MM.1S (cell line): ENCODE measurements at regions not wholly inside any gene's neighbourhood (a gene's known extent, or its start where the extent isn't known, plus 50 kb on each side); places are given as distances from the start of the nearest gene placed in this dataset.

Experiments
- EZH2 ChIP-seq: fragments of 300-600 bp; sonication (generic); optimal IDR thresholded peaks from 2 replicates; pipeline ENCODE3; 2017; ENCODE audit warnings: low read depth, mild to moderate bottlenecking, antibody characterized with exemption, low read length, mixed read lengths
- EZH2phosphoT487 ChIP-seq: fragments of 300-600 bp; sonication (generic); IDR thresholded peaks from 2 replicates; pipeline ENCODE4 v1.6.1; 2018; ENCODE audit warnings: antibody characterized with exemption, low read length
- TF ChIP-seq, protein P1 (sequence below): fragments of 300-600 bp; sonication (generic); IDR thresholded peaks from 2 replicates; pipeline ENCODE4 v1.5.1; 2016; ENCODE audit warnings: antibody characterized with exemption, low read length, mixed read lengths

DNA sequence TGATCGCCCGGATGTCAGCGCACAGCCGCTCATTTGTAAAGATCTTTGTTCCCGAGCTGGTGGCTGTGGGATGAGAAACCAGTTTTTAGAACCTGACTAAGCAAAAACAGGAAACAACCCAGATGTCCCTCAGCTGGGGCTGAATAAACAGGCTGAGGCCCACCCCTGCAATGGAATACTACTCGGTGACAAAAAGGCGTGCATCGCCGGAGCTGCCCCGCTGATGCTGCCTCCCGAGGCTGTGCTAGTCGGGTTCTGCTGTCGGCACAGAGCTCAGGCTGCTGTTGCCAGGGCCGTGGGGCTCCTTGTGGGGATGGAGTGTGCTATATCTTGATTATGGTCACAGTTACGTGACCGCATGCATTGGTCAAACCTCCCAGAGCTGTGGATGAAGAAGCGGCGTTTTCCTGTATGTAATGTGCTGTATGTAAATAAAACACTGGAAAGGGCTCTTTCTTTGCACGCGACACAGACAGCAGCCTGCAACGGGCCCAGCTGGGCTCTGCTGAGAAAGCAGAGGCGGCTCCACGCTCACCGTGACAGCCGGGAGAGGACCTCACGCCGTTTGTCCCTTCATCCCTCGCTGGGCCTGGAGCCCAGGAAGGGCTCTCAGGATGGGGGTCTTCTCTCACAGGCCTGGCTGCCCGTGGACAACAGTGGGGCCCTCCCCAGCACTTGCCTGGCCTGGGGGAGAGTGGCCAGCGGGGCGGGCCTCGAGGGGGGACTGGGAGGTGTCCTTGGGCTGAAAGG, 51.5 kb upstream of the RNU6ATAC start:
- TF ChIP-seq, protein P1, sequence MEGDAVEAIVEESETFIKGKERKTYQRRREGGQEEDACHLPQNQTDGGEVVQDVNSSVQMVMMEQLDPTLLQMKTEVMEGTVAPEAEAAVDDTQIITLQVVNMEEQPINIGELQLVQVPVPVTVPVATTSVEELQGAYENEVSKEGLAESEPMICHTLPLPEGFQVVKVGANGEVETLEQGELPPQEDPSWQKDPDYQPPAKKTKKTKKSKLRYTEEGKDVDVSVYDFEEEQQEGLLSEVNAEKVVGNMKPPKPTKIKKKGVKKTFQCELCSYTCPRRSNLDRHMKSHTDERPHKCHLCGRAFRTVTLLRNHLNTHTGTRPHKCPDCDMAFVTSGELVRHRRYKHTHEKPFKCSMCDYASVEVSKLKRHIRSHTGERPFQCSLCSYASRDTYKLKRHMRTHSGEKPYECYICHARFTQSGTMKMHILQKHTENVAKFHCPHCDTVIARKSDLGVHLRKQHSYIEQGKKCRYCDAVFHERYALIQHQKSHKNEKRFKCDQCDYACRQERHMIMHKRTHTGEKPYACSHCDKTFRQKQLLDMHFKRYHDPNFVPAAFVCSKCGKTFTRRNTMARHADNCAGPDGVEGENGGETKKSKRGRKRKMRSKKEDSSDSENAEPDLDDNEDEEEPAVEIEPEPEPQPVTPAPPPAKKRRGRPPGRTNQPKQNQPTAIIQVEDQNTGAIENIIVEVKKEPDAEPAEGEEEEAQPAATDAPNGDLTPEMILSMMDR, result no peak
- no peak for TF ChIP-seq EZH2
- TF ChIP-seq EZH2phosphoT487, result no peak
